Activated CD8-positive, alpha-beta T cell treated with anti-CD3 and anti-CD28 coated beads, Interleukin-2, amount 10 ng/mL, durations not matched to agents 7 days and 5 days (primary cell): ENCODE measurements at regions not wholly inside any gene's neighbourhood (a gene's known extent, or its start where the extent isn't known, plus 50 kb on each side); places are given as distances from the start of the nearest gene placed in this dataset.

Source experiments
- ATAC-seq: fragments of 150-1000 bp; cut with Tn5 transposase; one replicate; pipeline ENCODE4 v1.10.0; 2021; ENCODE audit warnings: moderate library complexity
- CTCF ChIA-PET: fragments of 350-600 bp; sonication (Branson Sonifier 250); formaldehyde crosslinking; loops from one replicate; lab custom pipeline; 2021; ENCODE audit warnings: antibody characterized with exemption; lab: Charles Lee
- POLR2A ChIA-PET: fragments of 350-600 bp; sonication (Branson Sonifier 250); formaldehyde crosslinking; loops from one replicate; lab custom pipeline; 2021; ENCODE audit warnings: antibody characterized with exemption; lab: Charles Lee
- DNase-seq: peaks from one replicate; pipeline ENCODE4 v3.0.0-alpha.2; 2020
- H3K27ac Mint-ChIP-seq: one replicate; pipeline ENCODE4 v1.8.0; 2021; ENCODE audit warnings: mild to moderate bottlenecking, mixed read lengths
- H3K27me3 Mint-ChIP-seq: one replicate; pipeline ENCODE4 v1.8.0; 2021; ENCODE audit warnings: low read depth, mixed read lengths
- H3K36me3 Mint-ChIP-seq: one replicate; pipeline ENCODE4 v1.8.0; 2021; ENCODE audit warnings: low read depth, mixed read lengths
- H3K4me1 Mint-ChIP-seq: one replicate; pipeline ENCODE4 v1.8.0; 2021; ENCODE audit warnings: low read depth, mixed read lengths
- H3K4me3 Mint-ChIP-seq: one replicate; pipeline ENCODE4 v1.8.0; 2021; ENCODE audit warnings: mild to moderate bottlenecking, mixed read lengths
- H3K9me3 Mint-ChIP-seq: one replicate; pipeline ENCODE4 v1.8.0; 2022; ENCODE audit warnings: mixed read lengths; ENCODE audit not compliant: insufficient read depth

- Mint-ChIP-seq H3K4me1 (no peaks in the 10 kb centered on the region), H3K4me3 (no peak overlapping the region), H3K27ac (no peak overlapping the region), H3K27me3 (no peaks in the 10 kb centered on the region), H3K9me3 (no peaks in the 10 kb centered on the region), H3K36me3 (no peaks in the 10 kb centered on the region)
- no peak for ATAC-seq
- ChIA-PET POLR2A (no interaction called here), CTCF (no interaction called here)
- DNase-seq: no peak
Measured at GRCh38 chr1:5269901-5270300, 615.5 kb downstream of the AJAP1 start.

- Mint-ChIP-seq H3K4me1 (no peaks in the 10 kb centered on the region), H3K4me3 (no peak overlapping the region), H3K27me3 (no peaks in the 10 kb centered on the region), H3K27ac (no peak overlapping the region), H3K36me3 (no peaks in the 10 kb centered on the region), H3K9me3 (no peaks in the 10 kb centered on the region)
- CTCF ChIA-PET: no interaction called here
- POLR2A ChIA-PET: no interaction called here
- ATAC-seq (no peak), DNase-seq (no peak)
Measured at GRCh38 chr1:5267603-5268235, 613.3 kb downstream of the AJAP1 start.

- DNase-seq (no peak), ATAC-seq (no peak)
- H3K9me3 Mint-ChIP-seq: peaks cover 4% of the 10 kb centered on the region
- H3K36me3 Mint-ChIP-seq: no peaks in the 10 kb centered on the region
- H3K27me3 Mint-ChIP-seq: no peaks in the 10 kb centered on the region
- POLR2A ChIA-PET: no interaction called here
- no peak overlapping the region for H3K27ac Mint-ChIP-seq
- H3K4me1 Mint-ChIP-seq: no peaks in the 10 kb centered on the region
- CTCF ChIA-PET: no interaction called here
- no peak overlapping the region for H3K4me3 Mint-ChIP-seq
Measured at GRCh38 chr1:5265438-5266075, 611.1 kb downstream of the AJAP1 start.

GRCh38 chr1:5264476-5264875 lies 610.1 kb downstream of the AJAP1 start:
- ATAC-seq: no peak

GRCh38 chr1:5256793-5257192 lies 602.4 kb downstream of the AJAP1 start:
- no peaks in the 10 kb centered on the region for H3K36me3 Mint-ChIP-seq
- DNase-seq (no peak), ATAC-seq (no peak)
- no peak overlapping the region for H3K27ac Mint-ChIP-seq
- CTCF ChIA-PET: no interaction called here
- H3K27me3 Mint-ChIP-seq: no peaks in the 10 kb centered on the region
- H3K4me1 Mint-ChIP-seq: no peaks in the 10 kb centered on the region
- H3K4me3 Mint-ChIP-seq: no peak overlapping the region
- H3K9me3 Mint-ChIP-seq: peaks cover 5% of the 10 kb centered on the region
- POLR2A ChIA-PET: no interaction called here

More at GRCh38 chr1:5264476-5264875, 610.1 kb downstream of the AJAP1 start:
- Mint-ChIP-seq H3K27ac (no peak overlapping the region), H3K9me3 (peaks cover 5% of the 10 kb centered on the region), H3K4me1 (no peaks in the 10 kb centered on the region), H3K4me3 (no peak overlapping the region), H3K27me3 (no peaks in the 10 kb centered on the region), H3K36me3 (no peaks in the 10 kb centered on the region)
- CTCF ChIA-PET: no interaction called here
- POLR2A ChIA-PET: no interaction called here
- DNase-seq: no peak

- Mint-ChIP-seq H3K9me3 (no peaks in the 10 kb centered on the region), H3K27ac (no peak overlapping the region), H3K4me1 (no peaks in the 10 kb centered on the region), H3K27me3 (no peaks in the 10 kb centered on the region), H3K4me3 (no peak overlapping the region), H3K36me3 (no peaks in the 10 kb centered on the region)
- no peak for DNase-seq
- ChIA-PET POLR2A (no interaction called here), CTCF (no interaction called here)
- no peak for ATAC-seq
Measured at GRCh38 chr1:5254975-5255374, 600.6 kb downstream of the AJAP1 start.

GRCh38 chr1:5254131-5254725 lies 599.8 kb downstream of the AJAP1 start:
- Mint-ChIP-seq H3K4me1 (no peaks in the 10 kb centered on the region), H3K27me3 (peaks cover under 1% of the 10 kb centered on the region), H3K4me3 (no peak overlapping the region), H3K36me3 (no peaks in the 10 kb centered on the region), H3K9me3 (no peaks in the 10 kb centered on the region), H3K27ac (no peak overlapping the region)
- ATAC-seq: no peak
- POLR2A ChIA-PET: no interaction called here
- no peak for DNase-seq
- CTCF ChIA-PET: no interaction called here

- DNase-seq (no peak), ATAC-seq (no peak)
- Mint-ChIP-seq H3K27me3 (peaks cover 5% of the 10 kb centered on the region), H3K9me3 (no peaks in the 10 kb centered on the region), H3K4me3 (no peak overlapping the region), H3K4me1 (no peaks in the 10 kb centered on the region), H3K36me3 (no peaks in the 10 kb centered on the region), H3K27ac (no peak overlapping the region)
- ChIA-PET POLR2A (no interaction called here), CTCF (no interaction called here)
Measured at GRCh38 chr1:5253036-5253435, 598.6 kb downstream of the AJAP1 start.

- no peaks in the 10 kb centered on the region for H3K36me3 Mint-ChIP-seq
- H3K27me3 Mint-ChIP-seq: peaks cover 5% of the 10 kb centered on the region
- no peaks in the 10 kb centered on the region for H3K4me1 Mint-ChIP-seq
- ChIA-PET CTCF (no interaction called here), POLR2A (no interaction called here)
- DNase-seq (no peak), ATAC-seq (no peak)
- H3K27ac Mint-ChIP-seq: no peak overlapping the region
- no peaks in the 10 kb centered on the region for H3K9me3 Mint-ChIP-seq
- no peak overlapping the region for H3K4me3 Mint-ChIP-seq
Measured at GRCh38 chr1:5250336-5250735, 595.9 kb downstream of the AJAP1 start.

- no peak overlapping the region for H3K4me3 Mint-ChIP-seq
- H3K9me3 Mint-ChIP-seq: no peaks in the 10 kb centered on the region
- H3K27me3 Mint-ChIP-seq: peaks cover 5% of the 10 kb centered on the region
- ChIA-PET CTCF (no interaction called here), POLR2A (no interaction called here)
- ATAC-seq: no peak
- no peaks in the 10 kb centered on the region for H3K4me1 Mint-ChIP-seq
- H3K27ac Mint-ChIP-seq: no peak overlapping the region
- no peaks in the 10 kb centered on the region for H3K36me3 Mint-ChIP-seq
- DNase-seq: no peak
Measured at GRCh38 chr1:5245348-5245747, 590.9 kb downstream of the AJAP1 start.

GRCh38 chr1:5244631-5245285 lies 590.3 kb downstream of the AJAP1 start:
- H3K4me3 Mint-ChIP-seq: no peak overlapping the region
- DNase-seq: no peak
- ATAC-seq: no peak
- H3K4me1 Mint-ChIP-seq: no peaks in the 10 kb centered on the region
- no peaks in the 10 kb centered on the region for H3K9me3 Mint-ChIP-seq
- ChIA-PET CTCF (no interaction called here), POLR2A (no interaction called here)
- peaks cover 5% of the 10 kb centered on the region for H3K27me3 Mint-ChIP-seq
- no peak overlapping the region for H3K27ac Mint-ChIP-seq
- no peaks in the 10 kb centered on the region for H3K36me3 Mint-ChIP-seq

GRCh38 chr1:5242850-5243249 lies 588.4 kb downstream of the AJAP1 start:
- ChIA-PET CTCF (no interaction called here), POLR2A (no interaction called here)
- DNase-seq (no peak), ATAC-seq (no peak)
- Mint-ChIP-seq H3K4me1 (no peaks in the 10 kb centered on the region), H3K27me3 (no peaks in the 10 kb centered on the region), H3K27ac (no peak overlapping the region), H3K9me3 (no peaks in the 10 kb centered on the region), H3K36me3 (no peaks in the 10 kb centered on the region), H3K4me3 (no peak overlapping the region)
